ENCODE measurements at regions not wholly inside any gene's neighbourhood (a gene's known extent, or its start where the extent isn't known, plus 50 kb on each side); places are given as distances from the start of the nearest gene placed in this dataset.

DNA sequence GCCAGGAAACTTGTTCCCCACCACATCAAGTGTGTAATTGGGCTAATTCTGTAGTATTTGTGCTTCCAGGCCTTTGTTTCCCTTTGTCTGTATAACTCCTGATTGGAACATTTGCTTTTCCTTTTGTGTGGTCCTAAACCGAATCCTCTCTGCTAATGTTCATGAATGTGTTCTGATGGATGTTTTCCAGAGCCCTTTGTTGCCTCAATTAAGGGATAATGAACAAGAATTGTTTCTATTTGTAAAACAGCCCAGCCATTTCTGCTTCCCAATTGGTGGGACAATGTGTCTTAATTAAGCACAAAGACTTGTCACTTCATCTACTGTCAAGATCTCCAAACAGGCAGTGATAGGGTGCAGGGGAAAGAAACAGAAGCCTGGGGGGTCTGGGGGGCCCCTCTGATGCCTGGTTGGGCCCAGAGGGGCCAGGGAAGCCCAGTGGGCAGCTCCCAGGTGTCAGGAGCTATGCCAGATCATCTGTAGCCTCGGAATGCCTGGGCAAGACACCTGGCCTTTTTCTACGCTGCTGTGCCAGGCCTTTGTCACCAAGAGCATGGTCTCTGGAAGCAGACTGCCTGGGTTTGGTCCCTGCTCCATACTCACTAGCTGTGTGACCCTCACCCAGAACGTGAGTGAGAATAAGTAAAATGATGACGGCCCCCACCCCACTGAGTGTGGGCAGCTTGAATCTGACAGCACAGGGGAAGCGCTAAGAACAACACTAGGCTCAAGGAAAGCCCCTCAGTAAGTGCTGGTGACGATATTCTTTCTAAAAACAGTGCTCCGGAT lies 116.6 kb upstream of the PRR20G start:
- H3K27me3 ChIP-seq = no peaks in the 10 kb centered on the region
- no peaks in the 10 kb centered on the region for H3K9me3 ChIP-seq
- no peak overlapping the region for H3K27ac ChIP-seq
- no peaks in the 10 kb centered on the region for H3K36me3 ChIP-seq (ENCODE audit: low read depth, missing control alignments)
- DNase-seq = no peak
- 70 to 77% methylated on average over 7 to 8 of the region's 8 CpGs for WGBS, 2 donors
- intact Hi-C loops (cut with DNase I; ENCODE audit: low total_unique reads) = no loop called here
- no peak overlapping the region for H3K4me3 ChIP-seq
- no peak for TF ChIP-seq POLR2A (IDR thresholded peaks at IDR 0.05)
- TF ChIP-seq, protein P1, sequence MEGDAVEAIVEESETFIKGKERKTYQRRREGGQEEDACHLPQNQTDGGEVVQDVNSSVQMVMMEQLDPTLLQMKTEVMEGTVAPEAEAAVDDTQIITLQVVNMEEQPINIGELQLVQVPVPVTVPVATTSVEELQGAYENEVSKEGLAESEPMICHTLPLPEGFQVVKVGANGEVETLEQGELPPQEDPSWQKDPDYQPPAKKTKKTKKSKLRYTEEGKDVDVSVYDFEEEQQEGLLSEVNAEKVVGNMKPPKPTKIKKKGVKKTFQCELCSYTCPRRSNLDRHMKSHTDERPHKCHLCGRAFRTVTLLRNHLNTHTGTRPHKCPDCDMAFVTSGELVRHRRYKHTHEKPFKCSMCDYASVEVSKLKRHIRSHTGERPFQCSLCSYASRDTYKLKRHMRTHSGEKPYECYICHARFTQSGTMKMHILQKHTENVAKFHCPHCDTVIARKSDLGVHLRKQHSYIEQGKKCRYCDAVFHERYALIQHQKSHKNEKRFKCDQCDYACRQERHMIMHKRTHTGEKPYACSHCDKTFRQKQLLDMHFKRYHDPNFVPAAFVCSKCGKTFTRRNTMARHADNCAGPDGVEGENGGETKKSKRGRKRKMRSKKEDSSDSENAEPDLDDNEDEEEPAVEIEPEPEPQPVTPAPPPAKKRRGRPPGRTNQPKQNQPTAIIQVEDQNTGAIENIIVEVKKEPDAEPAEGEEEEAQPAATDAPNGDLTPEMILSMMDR (IDR thresholded peaks at IDR 0.05) = no peak
- H3K4me1 ChIP-seq = no peaks in the 10 kb centered on the region

DNA sequence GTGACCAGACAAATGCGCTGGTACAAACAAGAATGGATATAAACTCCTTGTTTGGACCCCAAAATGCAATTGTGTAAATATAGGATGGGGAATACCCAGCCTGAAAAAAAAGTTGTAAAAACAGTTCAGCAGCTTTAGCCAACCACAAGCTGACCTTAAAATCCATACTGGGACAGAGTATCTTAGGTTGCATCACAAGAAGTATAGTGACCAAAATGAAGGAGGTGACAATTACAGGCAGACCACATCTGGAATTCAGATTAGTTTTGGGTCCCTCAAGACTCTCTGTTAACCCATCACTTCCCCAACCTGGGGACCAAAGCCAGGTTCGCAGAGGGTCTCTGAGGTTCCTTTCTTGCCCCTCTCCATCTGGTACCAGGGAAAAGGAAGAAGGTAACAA lies 115.9 kb upstream of the PRR20G start:
- Histone ChIP-seq H3K27ac (no peak overlapping the region), H3K9me3 (no peaks in the 10 kb centered on the region), H3K4me1 (no peaks in the 10 kb centered on the region), H3K27me3 (no peaks in the 10 kb centered on the region), H3K36me3 (ENCODE audit: low read depth, missing control alignments) (no peaks in the 10 kb centered on the region), H3K4me3 (no peak overlapping the region)
- intact Hi-C loops (cut with DNase I; ENCODE audit: low total_unique reads) = no loop called here
- DNase-seq = no peak
- 99 to 100% methylated on average over 2 of the region's 2 CpGs for WGBS, 2 donors
- TF ChIP-seq, protein P1 (IDR thresholded peaks at IDR 0.05) = no peak
- TF ChIP-seq POLR2A (IDR thresholded peaks at IDR 0.05) = no peak

DNA sequence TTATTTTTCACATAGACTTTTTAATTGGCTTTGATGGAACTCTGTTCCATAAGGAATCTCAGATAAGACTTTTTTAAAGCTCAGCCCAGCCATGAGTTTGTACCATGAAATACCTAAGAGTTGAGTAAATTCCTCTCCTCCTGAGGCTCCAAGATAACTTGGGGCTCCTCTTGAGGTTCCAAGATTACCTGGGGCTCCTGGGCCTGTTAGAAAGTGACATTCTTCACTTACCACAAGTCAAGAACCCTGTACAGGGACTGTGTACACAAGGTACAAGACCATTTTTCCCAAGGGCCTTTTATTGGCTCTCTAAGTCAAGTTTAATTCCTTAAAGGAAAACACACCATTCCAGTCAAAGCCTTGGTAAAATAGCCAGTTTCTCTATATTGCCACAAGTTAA lies 111.3 kb upstream of the PRR20G start:
- H3K36me3 ChIP-seq (ENCODE audit: low read depth, missing control alignments) = no peaks in the 10 kb centered on the region
- H3K4me3 ChIP-seq = no peak overlapping the region
- no peaks in the 10 kb centered on the region for H3K27me3 ChIP-seq
- H3K27ac ChIP-seq = no peak overlapping the region
- H3K4me1 ChIP-seq = no peaks in the 10 kb centered on the region
- intact Hi-C loops (cut with DNase I; ENCODE audit: low total_unique reads) = no loop called here
- H3K9me3 ChIP-seq = no peaks in the 10 kb centered on the region
- no peak for DNase-seq
- TF ChIP-seq, protein P1 (IDR thresholded peaks at IDR 0.05) = no peak
- TF ChIP-seq POLR2A (IDR thresholded peaks at IDR 0.05) = no peak

DNA sequence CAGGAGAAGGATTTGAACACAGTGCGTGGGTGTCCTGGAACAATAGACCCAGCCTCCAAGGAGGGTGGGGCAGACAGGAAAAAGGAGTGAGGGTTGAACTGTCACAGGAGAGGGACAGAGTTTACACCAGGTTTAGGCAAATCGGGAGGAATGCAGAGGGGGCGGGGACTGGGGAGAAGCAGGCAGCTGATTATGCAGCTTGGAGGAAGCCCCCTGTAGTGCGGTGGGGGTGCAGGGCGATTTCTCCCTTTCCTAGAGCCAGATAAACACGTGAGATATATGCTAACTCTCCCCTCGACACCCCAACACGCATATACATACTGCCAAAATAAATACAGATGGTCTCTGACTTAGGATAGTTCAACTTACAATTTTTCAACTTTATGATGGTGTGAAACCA lies 108.6 kb upstream of the PRR20G start:
- no peaks in the 10 kb centered on the region for H3K27me3 ChIP-seq
- intact Hi-C loops (cut with DNase I; ENCODE audit: low total_unique reads) = no loop called here
- no peaks in the 10 kb centered on the region for H3K4me1 ChIP-seq
- no peaks in the 10 kb centered on the region for H3K9me3 ChIP-seq
- H3K4me3 ChIP-seq = no peak overlapping the region
- H3K27ac ChIP-seq = no peak overlapping the region
- no peak for TF ChIP-seq POLR2A (IDR thresholded peaks at IDR 0.05)
- TF ChIP-seq, protein P1 (IDR thresholded peaks at IDR 0.05) = no peak
- DNase-seq = no peak
- 45 to 63% methylated on average over 8 of the region's 8 CpGs for whole genome bisulfite sequencing, 2 donors
- H3K36me3 ChIP-seq (ENCODE audit: low read depth, missing control alignments) = no peaks in the 10 kb centered on the region

All from testis (tissue), 2 donors.